Stimulated activated naive CD8-positive, alpha-beta T cell treated with anti-CD3 and anti-CD28 coated beads, Interleukin-15, amount 100 ng/mL, for 72 hours (primary cell): ENCODE measurements at regions not wholly inside any gene's neighbourhood (a gene's known extent, or its start where the extent isn't known, plus 50 kb on each side); places are given as distances from the start of the nearest gene placed in this dataset.

Experiments
- ATAC-seq: fragments of 150-1000 bp; cut with Tn5 transposase; 2 replicates; pipeline ENCODE4 v1.10.0; 2021; ENCODE audit warnings: mild to moderate bottlenecking, moderate library complexity
- DNase-seq, 2 donors: peaks; one replicate each; pipeline ENCODE4 v3.0.0; 2021 to 2022
- H3K27ac Mint-ChIP-seq, 2 donors: one replicate each; pipeline ENCODE4 v1.8.0; 2022; ENCODE audit warnings: mild to moderate bottlenecking in 2 of 2, mixed read lengths in 2 of 2, moderate library complexity in 2 of 2
- H3K27me3 Mint-ChIP-seq: one replicate; pipeline ENCODE4 v1.8.0; 2022; ENCODE audit warnings: mixed read lengths
- H3K4me1 Mint-ChIP-seq: one replicate; pipeline ENCODE4 v1.8.0; 2022; ENCODE audit warnings: mild to moderate bottlenecking, mixed read lengths
- H3K4me3 Mint-ChIP-seq, 2 donors: one replicate each; pipeline ENCODE4 v1.8.0; 2022; ENCODE audit warnings: mild to moderate bottlenecking in 2 of 2, mixed read lengths in 2 of 2, moderate library complexity in 1 of 2
- H3K9me3 Mint-ChIP-seq, 2 donors: one replicate each; pipeline ENCODE4 v1.8.0; 2022; ENCODE audit warnings: mixed read lengths in 2 of 2

GRCh38 chr3:74360406-74360805 is 254.1 kb downstream of the CNTN3 start:
- ATAC-seq: no peak
- Mint-ChIP-seq H3K4me3 (no peak overlapping the region), H3K27me3 (no peaks in the 10 kb centered on the region), H3K4me1 (no peaks in the 10 kb centered on the region), H3K9me3 (peaks cover 0 to 8% of the 10 kb centered on the region in 2 donors), H3K27ac (no peak overlapping the region)
- DNase-seq: no peak

GRCh38 chr3:74357881-74358280 is 256.6 kb downstream of the CNTN3 start:
- DNase-seq: no peak
- no peak overlapping the region for H3K27ac Mint-ChIP-seq

GRCh38 chr3:74353039-74353438 is 261.4 kb downstream of the CNTN3 start:
- no peaks in the 10 kb centered on the region for H3K4me1 Mint-ChIP-seq

More at GRCh38 chr3:74357881-74358280, 256.6 kb downstream of the CNTN3 start:
- ATAC-seq: no peak
- Mint-ChIP-seq H3K27me3 (no peaks in the 10 kb centered on the region), H3K4me3 (no peak overlapping the region), H3K9me3 (peaks cover 0 to 14% of the 10 kb centered on the region in 2 donors), H3K4me1 (no peaks in the 10 kb centered on the region)

DNA sequence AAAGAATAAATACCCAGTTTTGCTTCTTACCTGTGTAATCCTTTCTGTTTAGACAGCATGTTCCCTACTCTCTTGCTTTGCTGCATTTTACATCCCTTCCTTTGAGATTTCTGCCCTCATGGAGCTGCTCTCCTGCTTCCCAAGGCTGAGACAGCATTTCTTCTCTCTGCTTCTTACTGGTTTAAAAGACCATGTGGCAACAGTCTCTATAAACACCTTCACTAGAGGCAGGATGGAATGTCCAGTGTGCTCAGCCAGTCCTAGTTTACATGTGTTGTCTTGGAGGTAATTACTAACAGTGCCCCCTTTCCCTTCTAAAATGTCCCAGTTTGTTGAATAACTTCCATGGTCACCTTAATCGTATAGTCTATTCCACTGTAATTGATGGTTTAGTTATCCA is 262.3 kb downstream of the CNTN3 start:
- H3K9me3 Mint-ChIP-seq: peaks cover 0 to 14% of the 10 kb centered on the region in 2 donors
- H3K4me3 Mint-ChIP-seq: no peak overlapping the region
- H3K4me1 Mint-ChIP-seq: no peaks in the 10 kb centered on the region
- H3K27ac Mint-ChIP-seq: no peak overlapping the region
- H3K27me3 Mint-ChIP-seq: no peaks in the 10 kb centered on the region
- DNase-seq (no peak), ATAC-seq (no peak)

More at GRCh38 chr3:74353039-74353438, 261.4 kb downstream of the CNTN3 start:
- no peak overlapping the region for H3K4me3 Mint-ChIP-seq
- DNase-seq: no peak
- peaks cover 0 to 14% of the 10 kb centered on the region in 2 donors for H3K9me3 Mint-ChIP-seq
- no peak for ATAC-seq
- no peaks in the 10 kb centered on the region for H3K27me3 Mint-ChIP-seq
- no peak overlapping the region for H3K27ac Mint-ChIP-seq

- Mint-ChIP-seq H3K4me1 (no peaks in the 10 kb centered on the region), H3K27me3 (no peaks in the 10 kb centered on the region), H3K27ac (no peak overlapping the region), H3K9me3 (peaks cover 0 to 12% of the 10 kb centered on the region in 2 donors), H3K4me3 (no peak overlapping the region)
- ATAC-seq (no peak), DNase-seq (no peak)
These were observed 263.2 kb downstream of the CNTN3 start for GRCh38 chr3:74351213-74351612.

- H3K27ac Mint-ChIP-seq: no peak overlapping the region
- no peaks in the 10 kb centered on the region for H3K9me3 Mint-ChIP-seq
- ATAC-seq: no peak
These were observed 265.4 kb downstream of the CNTN3 start for GRCh38 chr3:74349015-74349414.

GRCh38 chr3:74347563-74348268 is 266.7 kb downstream of the CNTN3 start:
- Mint-ChIP-seq H3K4me1 (no peaks in the 10 kb centered on the region), H3K27ac (no peak overlapping the region), H3K4me3 (no peak overlapping the region), H3K27me3 (no peaks in the 10 kb centered on the region), H3K9me3 (peaks cover 3 to 6% of the 10 kb centered on the region in 2 donors)
- ATAC-seq: no peak
- no peak for DNase-seq

More at GRCh38 chr3:74349015-74349414, 265.4 kb downstream of the CNTN3 start:
- no peak for DNase-seq
- no peaks in the 10 kb centered on the region for H3K27me3 Mint-ChIP-seq
- no peaks in the 10 kb centered on the region for H3K4me1 Mint-ChIP-seq
- H3K4me3 Mint-ChIP-seq: no peak overlapping the region

DNA sequence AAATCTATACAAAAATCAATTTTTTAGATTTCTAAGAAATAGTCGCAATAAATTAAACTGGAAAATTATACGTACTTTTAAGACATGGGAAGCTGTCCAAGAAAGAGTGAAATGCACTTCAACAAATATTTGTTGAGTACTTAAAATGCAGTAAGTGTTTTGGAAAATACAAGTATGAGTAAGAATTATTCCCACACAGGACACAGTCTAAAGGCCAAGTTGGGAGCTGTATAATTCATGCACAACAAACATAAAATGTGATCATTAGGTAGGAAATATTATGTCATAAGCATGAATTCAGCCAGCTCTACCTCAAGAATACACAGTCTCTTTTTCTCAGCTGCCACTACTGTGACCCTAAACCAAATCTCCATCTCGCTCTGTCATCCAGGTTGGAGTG is 267.6 kb downstream of the CNTN3 start:
- no peak overlapping the region for H3K4me3 Mint-ChIP-seq
- no peaks in the 10 kb centered on the region for H3K4me1 Mint-ChIP-seq
- DNase-seq: no peak
- H3K27me3 Mint-ChIP-seq: no peaks in the 10 kb centered on the region
- H3K9me3 Mint-ChIP-seq: peaks cover 3 to 6% of the 10 kb centered on the region in 2 donors
- no peak for ATAC-seq
- H3K27ac Mint-ChIP-seq: no peak overlapping the region

GRCh38 chr3:74345701-74346100 is 268.8 kb downstream of the CNTN3 start:
- ATAC-seq: no peak
- no peak for DNase-seq
- Mint-ChIP-seq H3K4me3 (no peak overlapping the region), H3K4me1 (no peaks in the 10 kb centered on the region), H3K27me3 (no peaks in the 10 kb centered on the region), H3K27ac (no peak overlapping the region), H3K9me3 (peaks cover 3 to 6% of the 10 kb centered on the region in 2 donors)

- no peaks in the 10 kb centered on the region for H3K27me3 Mint-ChIP-seq
- no peak overlapping the region for H3K27ac Mint-ChIP-seq
- no peaks in the 10 kb centered on the region for H3K4me1 Mint-ChIP-seq
- no peak for ATAC-seq
- peaks cover 7 to 12% of the 10 kb centered on the region in 2 donors for H3K9me3 Mint-ChIP-seq
- H3K4me3 Mint-ChIP-seq: no peak overlapping the region
- no peak for DNase-seq
These were observed 269.5 kb downstream of the CNTN3 start for GRCh38 chr3:74344865-74345440.

- no peak overlapping the region for H3K27ac Mint-ChIP-seq
- ATAC-seq: no peak
- no peaks in the 10 kb centered on the region for H3K27me3 Mint-ChIP-seq
- H3K9me3 Mint-ChIP-seq: peaks cover 15 to 21% of the 10 kb centered on the region in 2 donors
- no peak for DNase-seq
- H3K4me1 Mint-ChIP-seq: no peaks in the 10 kb centered on the region
- H3K4me3 Mint-ChIP-seq: no peak overlapping the region
These were observed 271.1 kb downstream of the CNTN3 start for GRCh38 chr3:74343391-74343790.

DNA sequence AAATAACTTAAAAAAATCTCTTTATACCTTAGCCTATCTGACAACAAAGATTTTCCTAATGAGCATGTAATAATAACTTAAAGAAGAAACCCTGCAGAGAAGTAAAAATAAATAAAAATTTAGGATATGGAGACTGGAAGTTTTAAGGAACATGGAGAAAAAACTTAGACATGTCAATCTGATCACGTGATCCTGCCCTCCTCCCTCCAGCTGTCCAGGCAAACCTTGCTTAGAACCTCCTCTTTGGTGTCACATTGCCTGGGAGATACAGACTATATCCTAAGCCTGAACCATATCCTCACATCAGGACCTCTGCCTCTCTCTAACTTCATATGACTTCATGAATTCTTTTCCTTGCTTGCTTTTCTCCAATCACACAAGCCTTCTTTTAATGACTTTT is 275.5 kb downstream of the CNTN3 start:
- DNase-seq: no peak
- no peak for ATAC-seq
- no peaks in the 10 kb centered on the region for H3K4me1 Mint-ChIP-seq
- H3K9me3 Mint-ChIP-seq: peaks cover 21 to 24% of the 10 kb centered on the region in 2 donors
- H3K4me3 Mint-ChIP-seq: no peak overlapping the region
- no peaks in the 10 kb centered on the region for H3K27me3 Mint-ChIP-seq
- no peak overlapping the region for H3K27ac Mint-ChIP-seq

GRCh38 chr3:74332165-74332564 is 282.3 kb downstream of the CNTN3 start:
- ATAC-seq: no peak
- Mint-ChIP-seq H3K27ac (no peak overlapping the region), H3K27me3 (no peaks in the 10 kb centered on the region), H3K4me3 (no peak overlapping the region), H3K9me3 (peaks cover 0 to 4% of the 10 kb centered on the region in 2 donors), H3K4me1 (no peaks in the 10 kb centered on the region)
- DNase-seq: no peak

GRCh38 chr3:74331711-74332110 is 282.7 kb downstream of the CNTN3 start:
- no peaks in the 10 kb centered on the region for H3K4me1 Mint-ChIP-seq
- no peak overlapping the region for H3K27ac Mint-ChIP-seq
- DNase-seq (no peak), ATAC-seq (no peak)
- H3K27me3 Mint-ChIP-seq: no peaks in the 10 kb centered on the region
- no peak overlapping the region for H3K4me3 Mint-ChIP-seq
- H3K9me3 Mint-ChIP-seq: peaks cover 0 to 4% of the 10 kb centered on the region in 2 donors

DNA sequence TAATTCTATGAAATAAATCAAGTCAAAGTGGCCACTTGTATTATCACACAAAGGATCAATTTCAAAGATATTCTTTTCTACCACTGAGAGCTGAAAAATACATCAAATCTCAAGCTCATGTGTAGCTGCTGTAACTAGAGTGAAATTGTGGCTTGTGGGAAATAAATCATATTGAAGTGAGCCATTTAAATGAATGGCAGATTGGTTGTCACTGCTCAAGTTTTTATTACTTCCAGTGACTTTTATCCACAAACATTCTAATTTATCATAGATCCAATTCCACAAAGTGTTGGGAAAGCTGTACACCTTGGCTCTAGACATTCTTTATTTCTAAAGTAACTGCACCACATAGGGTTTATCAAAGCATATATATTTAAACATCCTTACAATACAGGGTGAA is 285.4 kb downstream of the CNTN3 start:
- no peak for ATAC-seq
- no peak overlapping the region for H3K4me3 Mint-ChIP-seq
- no peak overlapping the region for H3K27ac Mint-ChIP-seq
- DNase-seq: no peak
- no peaks in the 10 kb centered on the region for H3K27me3 Mint-ChIP-seq
- H3K4me1 Mint-ChIP-seq: no peaks in the 10 kb centered on the region
- no peaks in the 10 kb centered on the region for H3K9me3 Mint-ChIP-seq

- no peak overlapping the region for H3K27ac Mint-ChIP-seq
- H3K4me3 Mint-ChIP-seq: no peak overlapping the region
- no peak for ATAC-seq
- no peak for DNase-seq
- H3K4me1 Mint-ChIP-seq: no peaks in the 10 kb centered on the region
- H3K9me3 Mint-ChIP-seq: no peaks in the 10 kb centered on the region
- H3K27me3 Mint-ChIP-seq: no peaks in the 10 kb centered on the region
These were observed 286.0 kb downstream of the CNTN3 start for GRCh38 chr3:74328435-74328834.
